Erythroblast (primary cell): ENCODE measurements at regions not wholly inside any gene's neighbourhood (a gene's known extent, or its start where the extent isn't known, plus 50 kb on each side); places are given as distances from the start of the nearest gene placed in this dataset.

Experiments
- GATA1 ChIP-seq: IDR thresholded peaks from 2 replicates; pipeline ENCODE4 v1.6.1; 2011; ENCODE audit warnings: low read depth, mild to moderate bottlenecking, control low read depth, low read length, moderate library complexity
- POLR2A ChIP-seq: IDR thresholded peaks from 2 replicates; pipeline ENCODE4 v1.6.1; 2011; ENCODE audit warnings: mild to moderate bottlenecking, low read length

GRCh38 chr20:22901921-22902320 lies 133.2 kb upstream of the SSTR4 start:
- TF ChIP-seq POLR2A (no peak), GATA1 (no peak)
